ENCODE measurements at regions not wholly inside any gene's neighbourhood (a gene's known extent, or its start where the extent isn't known, plus 50 kb on each side); places are given as distances from the start of the nearest gene placed in this dataset.
"Not testable (repeated sequence)": the region's sequence is repeated elsewhere in the genome, so short reads cannot be mapped to it uniquely, and the experiment has no call there.

DNA sequence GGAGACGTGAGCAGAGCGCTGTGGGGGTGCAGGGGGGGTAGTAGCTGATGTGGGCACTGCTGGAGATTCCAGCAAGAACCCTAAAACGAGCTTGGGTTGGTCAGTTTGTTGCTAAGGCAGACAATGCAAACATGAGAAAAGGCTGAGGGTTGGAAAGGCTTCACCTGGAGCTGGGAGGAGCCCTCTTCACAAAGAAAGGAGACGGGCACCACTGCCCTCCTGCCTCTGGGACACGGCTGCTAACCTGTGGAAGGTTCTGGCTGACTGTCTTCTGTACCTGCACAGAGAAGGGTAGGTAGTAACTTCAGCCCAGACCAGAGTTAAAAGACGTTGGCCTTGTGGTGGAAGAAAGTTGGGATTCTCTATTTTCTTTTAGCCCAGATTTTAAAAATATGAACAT is 108.7 kb downstream of the SUCLA2 start:
- Histone ChIP-seq H3K27ac (ENCODE audit: low read depth in 2 of 2, low read length in 1 of 2) (no peak overlapping the region), H3K36me3 (ENCODE audit: control insufficient read depth in 2 of 2, insufficient read depth in 2 of 2, low read length in 1 of 2) (no peaks in the 10 kb centered on the region), H3K4me1 (ENCODE audit: control insufficient read depth in 2 of 2, insufficient read depth in 2 of 2, low read length in 1 of 2) (no peaks in the 10 kb centered on the region), H3K27me3 (ENCODE audit: control insufficient read depth in 1 of 2, insufficient read depth in 2 of 2, low read length in 2 of 2) (no peaks in the 10 kb centered on the region), H3K4me3 (ENCODE audit: low read depth in 1 of 2, low read length in 2 of 2) (no peak overlapping the region), H3K9me3 (ENCODE audit: control insufficient read depth in 2 of 2, insufficient read depth in 1 of 2, low read depth in 1 of 2, low read length in 1 of 2) (no peaks in the 10 kb centered on the region)
- 78 to 80% methylated on average over 6 of the region's 6 CpGs for WGBS, 2 donors

DNA sequence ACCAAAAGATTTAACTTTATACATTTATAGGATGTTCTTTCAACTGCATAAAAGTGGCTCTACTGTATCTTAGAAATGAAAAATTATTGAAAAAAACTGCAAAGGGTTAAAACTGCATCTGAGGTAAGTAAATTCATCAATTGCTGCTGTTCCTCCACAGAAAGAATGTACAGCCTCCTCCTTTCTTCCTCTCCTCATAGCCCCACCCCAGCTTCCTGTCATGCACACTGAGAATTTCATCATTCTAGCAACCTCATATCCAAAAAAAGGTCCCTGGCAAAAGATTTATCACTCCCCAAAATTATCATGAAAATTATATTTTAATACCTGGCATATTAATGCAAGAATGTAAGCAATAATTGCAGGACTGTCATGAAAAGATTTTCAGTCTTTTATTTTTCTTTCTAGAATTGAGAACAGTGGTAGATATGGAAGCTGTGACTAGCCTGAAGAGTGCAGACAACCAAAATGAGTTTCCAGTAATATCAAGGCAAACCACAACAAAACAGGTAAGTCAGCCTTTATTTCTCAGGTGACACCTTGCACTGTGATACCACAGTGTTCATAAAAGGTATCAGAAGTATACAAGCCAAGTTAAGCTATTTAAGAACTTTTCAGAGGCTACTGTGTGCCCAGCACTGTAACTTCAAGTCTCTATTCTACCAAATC is 110.8 kb downstream of the SUCLA2 start:
- no peaks in the 10 kb centered on the region for H3K36me3 ChIP-seq (ENCODE audit: control insufficient read depth in 2 of 2, insufficient read depth in 2 of 2, low read length in 1 of 2)
- no peaks in the 10 kb centered on the region for H3K27me3 ChIP-seq (ENCODE audit: control insufficient read depth in 1 of 2, insufficient read depth in 2 of 2, low read length in 2 of 2)
- no peak overlapping the region for H3K27ac ChIP-seq (ENCODE audit: low read depth in 2 of 2, low read length in 1 of 2)
- no peak overlapping the region for H3K4me3 ChIP-seq (ENCODE audit: low read depth in 1 of 2, low read length in 2 of 2)
- no peaks in the 10 kb centered on the region for H3K9me3 ChIP-seq (ENCODE audit: control insufficient read depth in 2 of 2, insufficient read depth in 1 of 2, low read depth in 1 of 2, low read length in 1 of 2)
- H3K4me1 ChIP-seq (ENCODE audit: control insufficient read depth in 2 of 2, insufficient read depth in 2 of 2, low read length in 1 of 2), result no peaks in the 10 kb centered on the region

DNA sequence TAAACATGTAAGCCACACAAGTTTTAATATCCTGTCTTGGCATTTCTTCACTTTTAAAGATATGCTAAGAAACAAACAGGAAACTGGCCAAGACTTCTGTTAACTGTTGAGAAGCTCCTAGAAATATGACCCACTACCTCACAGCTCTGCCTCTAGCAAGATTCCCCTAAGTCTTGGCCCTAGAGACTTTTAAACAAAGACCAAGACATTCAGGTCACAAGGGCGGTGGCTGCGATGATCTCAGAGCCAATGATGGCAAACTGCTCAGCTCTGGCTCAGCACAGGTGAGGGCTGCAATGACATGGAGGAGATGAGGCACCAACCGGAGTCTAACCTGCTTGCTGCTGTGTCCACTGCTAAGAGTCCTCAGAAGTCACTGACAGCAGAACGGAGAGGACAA is 114.8 kb downstream of the SUCLA2 start:
- WGBS, 2 donors, result 88 to 96% methylated on average over 4 of the region's 4 CpGs

DNA sequence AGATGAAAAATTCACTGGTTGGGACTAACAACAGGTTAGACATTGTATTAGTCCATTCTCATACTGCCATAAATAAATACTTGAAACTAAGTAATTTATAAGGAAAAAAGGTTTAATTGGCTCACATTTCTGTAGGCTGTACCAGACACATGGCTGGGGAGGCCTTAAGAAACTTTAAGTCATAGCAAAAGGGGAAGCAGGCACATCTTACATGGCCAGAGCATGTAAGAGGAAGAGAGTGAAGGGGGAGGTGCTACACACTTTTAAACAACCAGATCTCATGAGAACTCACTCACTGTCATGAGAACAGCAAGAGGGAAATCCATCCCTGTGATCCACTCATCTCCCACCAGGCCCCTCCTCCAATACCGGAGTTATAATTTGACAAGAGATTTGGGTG is 125.9 kb downstream of the SUCLA2 start:
- H3K36me3 ChIP-seq (ENCODE audit: control insufficient read depth in 2 of 2, insufficient read depth in 2 of 2, low read length in 1 of 2), result no peaks in the 10 kb centered on the region
- no peaks in the 10 kb centered on the region for H3K27me3 ChIP-seq (ENCODE audit: control insufficient read depth in 1 of 2, insufficient read depth in 2 of 2, low read length in 2 of 2)
- H3K4me3 ChIP-seq (ENCODE audit: low read depth in 1 of 2, low read length in 2 of 2), result no peak overlapping the region
- H3K4me1 ChIP-seq (ENCODE audit: control insufficient read depth in 2 of 2, insufficient read depth in 2 of 2, low read length in 1 of 2), result no peaks in the 10 kb centered on the region
- H3K9me3 ChIP-seq (ENCODE audit: control insufficient read depth in 2 of 2, insufficient read depth in 1 of 2, low read depth in 1 of 2, low read length in 1 of 2), result peaks cover 3 to 5% of the 10 kb centered on the region in 2 donors
- 95 to 100% methylated on average over 1 of the region's 1 CpG for WGBS, 2 donors
- H3K27ac ChIP-seq (ENCODE audit: low read depth in 2 of 2, low read length in 1 of 2), result no peak overlapping the region

More for the DNA sequence above, 114.8 kb downstream of the SUCLA2 start:
- Histone ChIP-seq H3K36me3 (ENCODE audit: control insufficient read depth in 2 of 2, insufficient read depth in 2 of 2, low read length in 1 of 2) (no peaks in the 10 kb centered on the region), H3K9me3 (ENCODE audit: control insufficient read depth in 2 of 2, insufficient read depth in 1 of 2, low read depth in 1 of 2, low read length in 1 of 2) (no peaks in the 10 kb centered on the region), H3K27ac (ENCODE audit: low read depth in 2 of 2, low read length in 1 of 2) (no peak overlapping the region), H3K4me1 (ENCODE audit: control insufficient read depth in 2 of 2, insufficient read depth in 2 of 2, low read length in 1 of 2) (no peaks in the 10 kb centered on the region), H3K27me3 (ENCODE audit: control insufficient read depth in 1 of 2, insufficient read depth in 2 of 2, low read length in 2 of 2) (no peaks in the 10 kb centered on the region), H3K4me3 (ENCODE audit: low read depth in 1 of 2, low read length in 2 of 2) (no peak overlapping the region)

DNA sequence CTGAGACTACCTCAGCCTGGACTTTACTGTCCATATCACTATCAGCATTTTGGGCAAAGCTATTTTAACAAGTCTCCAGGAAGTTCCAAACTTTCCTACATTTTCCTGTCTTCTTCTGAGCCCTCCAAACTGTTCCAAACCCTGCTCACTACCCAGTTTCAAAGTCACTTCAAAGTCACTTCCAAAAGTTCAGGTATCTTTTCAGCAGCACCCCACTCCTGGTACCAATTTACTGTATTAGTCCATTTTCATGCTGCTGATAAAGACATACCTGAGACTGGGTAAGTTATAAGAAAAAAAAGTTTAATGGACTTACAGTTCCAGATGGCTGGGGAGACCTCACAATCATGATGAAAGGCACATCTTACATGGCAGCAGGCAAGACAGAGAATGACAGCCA is 127.1 kb downstream of the SUCLA2 start:
- H3K27me3 ChIP-seq (ENCODE audit: control insufficient read depth in 1 of 2, insufficient read depth in 2 of 2, low read length in 2 of 2); H3K36me3 ChIP-seq (ENCODE audit: control insufficient read depth in 2 of 2, insufficient read depth in 2 of 2, low read length in 1 of 2); H3K9me3 ChIP-seq (ENCODE audit: control insufficient read depth in 2 of 2, insufficient read depth in 1 of 2, low read depth in 1 of 2, low read length in 1 of 2); H3K27ac ChIP-seq (ENCODE audit: low read depth in 2 of 2, low read length in 1 of 2); H3K4me3 ChIP-seq (ENCODE audit: low read depth in 1 of 2, low read length in 2 of 2); H3K4me1 ChIP-seq (ENCODE audit: control insufficient read depth in 2 of 2, insufficient read depth in 2 of 2, low read length in 1 of 2): not testable (repeated sequence)

DNA sequence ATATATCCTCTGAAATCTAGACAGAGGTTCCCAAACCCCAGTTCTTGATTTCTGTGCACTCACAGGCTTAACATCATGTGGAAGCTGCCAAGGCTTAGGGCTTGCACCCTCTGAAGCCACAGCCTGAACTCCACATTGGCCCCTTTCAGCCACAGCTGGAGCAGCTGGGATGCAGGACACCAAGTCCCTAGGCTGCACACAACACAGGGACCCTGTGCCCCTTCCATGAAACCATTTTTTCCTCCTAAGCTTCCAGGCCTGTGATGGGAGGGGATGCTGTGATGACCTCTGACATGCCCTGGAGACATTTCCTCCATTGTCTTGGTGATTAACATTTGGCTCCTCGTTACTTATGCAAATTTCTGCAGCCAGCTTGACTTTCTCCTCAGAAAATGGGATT is 127.8 kb downstream of the SUCLA2 start:
- not testable (repeated sequence) for H3K9me3 ChIP-seq (ENCODE audit: control insufficient read depth in 2 of 2, insufficient read depth in 1 of 2, low read depth in 1 of 2, low read length in 1 of 2); H3K4me3 ChIP-seq (ENCODE audit: low read depth in 1 of 2, low read length in 2 of 2); H3K27me3 ChIP-seq (ENCODE audit: control insufficient read depth in 1 of 2, insufficient read depth in 2 of 2, low read length in 2 of 2); H3K4me1 ChIP-seq (ENCODE audit: control insufficient read depth in 2 of 2, insufficient read depth in 2 of 2, low read length in 1 of 2); H3K36me3 ChIP-seq (ENCODE audit: control insufficient read depth in 2 of 2, insufficient read depth in 2 of 2, low read length in 1 of 2); H3K27ac ChIP-seq (ENCODE audit: low read depth in 2 of 2, low read length in 1 of 2)
- 38 to 56% methylated on average over 1 of the region's 1 CpG for WGBS, 2 donors

DNA sequence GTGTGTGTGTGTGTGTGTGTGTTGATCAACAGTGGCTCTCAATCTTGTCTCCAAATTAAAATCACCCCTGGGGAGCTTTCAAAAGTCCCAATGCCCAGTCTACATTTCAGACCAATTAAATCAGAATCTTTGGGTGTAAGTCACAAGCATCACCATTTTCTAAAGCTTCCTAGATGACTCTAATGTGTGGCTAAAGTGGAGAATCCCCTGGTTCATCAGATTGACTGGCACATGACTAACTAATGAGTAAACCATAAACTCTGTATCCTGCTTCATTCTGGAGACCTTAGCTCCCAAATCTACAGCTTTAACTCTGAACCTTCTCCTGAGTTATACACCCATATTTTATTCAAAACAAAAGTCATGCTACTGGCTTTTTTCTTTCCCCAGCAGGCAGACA is 131.3 kb downstream of the SUCLA2 start:
- Histone ChIP-seq H3K4me1 (ENCODE audit: control insufficient read depth in 2 of 2, insufficient read depth in 2 of 2, low read length in 1 of 2) (no peaks in the 10 kb centered on the region), H3K27ac (ENCODE audit: low read depth in 2 of 2, low read length in 1 of 2) (no peak overlapping the region), H3K4me3 (ENCODE audit: low read depth in 1 of 2, low read length in 2 of 2) (no peak overlapping the region), H3K36me3 (ENCODE audit: control insufficient read depth in 2 of 2, insufficient read depth in 2 of 2, low read length in 1 of 2) (no peaks in the 10 kb centered on the region), H3K27me3 (ENCODE audit: control insufficient read depth in 1 of 2, insufficient read depth in 2 of 2, low read length in 2 of 2) (no peaks in the 10 kb centered on the region), H3K9me3 (ENCODE audit: control insufficient read depth in 2 of 2, insufficient read depth in 1 of 2, low read depth in 1 of 2, low read length in 1 of 2) (peaks cover 3 to 5% of the 10 kb centered on the region in 2 donors)

DNA sequence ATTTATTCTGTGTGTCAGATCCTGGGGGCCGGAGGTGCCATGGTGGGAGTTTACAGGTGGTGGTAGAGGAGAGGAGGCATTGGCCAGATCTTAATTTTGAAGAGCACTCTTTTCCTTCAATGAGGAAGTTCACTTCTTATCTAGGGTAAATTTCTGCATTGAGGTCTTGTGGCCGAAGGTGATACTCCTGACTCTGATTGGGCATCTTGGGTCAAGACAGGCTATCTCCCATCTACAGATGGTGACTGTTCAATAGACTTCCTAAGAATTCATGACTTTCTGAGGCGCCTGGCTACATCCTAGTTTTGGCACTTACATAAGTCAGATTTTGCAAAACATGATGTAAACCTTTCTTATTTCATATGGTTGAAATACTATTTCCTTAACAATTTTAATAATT is 135.2 kb downstream of the SUCLA2 start:
- Histone ChIP-seq H3K36me3 (ENCODE audit: control insufficient read depth in 2 of 2, insufficient read depth in 2 of 2, low read length in 1 of 2) (no peaks in the 10 kb centered on the region), H3K27me3 (ENCODE audit: control insufficient read depth in 1 of 2, insufficient read depth in 2 of 2, low read length in 2 of 2) (no peaks in the 10 kb centered on the region), H3K4me1 (ENCODE audit: control insufficient read depth in 2 of 2, insufficient read depth in 2 of 2, low read length in 1 of 2) (no peaks in the 10 kb centered on the region), H3K9me3 (ENCODE audit: control insufficient read depth in 2 of 2, insufficient read depth in 1 of 2, low read depth in 1 of 2, low read length in 1 of 2) (no peaks in the 10 kb centered on the region), H3K27ac (ENCODE audit: low read depth in 2 of 2, low read length in 1 of 2) (no peak overlapping the region), H3K4me3 (ENCODE audit: low read depth in 1 of 2, low read length in 2 of 2) (no peak overlapping the region)
- 68 to 77% methylated on average over 3 of the region's 3 CpGs for WGBS, 2 donors

DNA sequence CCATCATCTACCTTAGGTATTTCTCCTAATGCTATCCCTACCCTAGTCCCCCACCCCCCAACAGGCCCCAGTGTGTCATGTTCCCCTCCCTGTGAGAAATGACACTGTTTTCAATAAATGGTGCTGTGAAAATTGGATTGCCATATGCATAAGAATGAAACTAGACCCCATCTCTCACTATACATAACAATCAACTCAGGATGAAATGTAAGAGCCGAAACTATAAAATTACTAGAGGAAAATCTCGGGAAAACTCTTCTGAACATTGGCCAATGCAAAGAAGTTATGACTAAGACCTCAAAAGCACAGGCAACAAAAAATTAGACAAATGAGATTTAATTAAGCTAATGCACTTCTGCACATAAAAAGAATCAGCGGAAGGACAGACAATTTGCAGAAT is 138.2 kb downstream of the SUCLA2 start:
- Histone ChIP-seq H3K27me3 (ENCODE audit: control insufficient read depth in 1 of 2, insufficient read depth in 2 of 2, low read length in 2 of 2) (no peaks in the 10 kb centered on the region), H3K36me3 (ENCODE audit: control insufficient read depth in 2 of 2, insufficient read depth in 2 of 2, low read length in 1 of 2) (no peaks in the 10 kb centered on the region), H3K4me1 (ENCODE audit: control insufficient read depth in 2 of 2, insufficient read depth in 2 of 2, low read length in 1 of 2) (no peaks in the 10 kb centered on the region), H3K4me3 (ENCODE audit: low read depth in 1 of 2, low read length in 2 of 2) (no peak overlapping the region), H3K9me3 (ENCODE audit: control insufficient read depth in 2 of 2, insufficient read depth in 1 of 2, low read depth in 1 of 2, low read length in 1 of 2) (no peaks in the 10 kb centered on the region), H3K27ac (ENCODE audit: low read depth in 2 of 2, low read length in 1 of 2) (no peak overlapping the region)
- 85 to 91% methylated on average over 3 of the region's 3 CpGs for WGBS, 2 donors

DNA sequence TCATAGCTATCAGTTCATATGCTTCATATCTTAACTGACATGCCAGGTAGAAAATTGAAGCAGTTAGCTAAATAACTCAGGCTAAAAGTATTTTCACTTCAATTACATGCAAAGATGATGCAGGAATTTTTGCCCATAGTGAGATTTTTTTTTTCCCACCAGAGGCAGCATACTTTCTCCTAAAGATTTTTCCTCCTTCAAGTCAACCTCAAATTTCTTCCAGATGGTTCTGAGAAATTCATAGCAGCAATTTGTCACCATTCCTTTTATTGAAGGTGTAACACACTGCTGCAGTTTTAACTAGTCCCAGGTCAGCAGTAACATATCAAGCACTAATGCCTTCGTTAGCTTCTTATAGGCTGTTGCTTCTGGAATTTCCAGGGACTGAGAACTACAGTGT is 141.9 kb downstream of the SUCLA2 start:
- no peaks in the 10 kb centered on the region for H3K9me3 ChIP-seq (ENCODE audit: control insufficient read depth in 2 of 2, insufficient read depth in 1 of 2, low read depth in 1 of 2, low read length in 1 of 2)
- H3K4me1 ChIP-seq (ENCODE audit: control insufficient read depth in 2 of 2, insufficient read depth in 2 of 2, low read length in 1 of 2), result no peaks in the 10 kb centered on the region
- no peaks in the 10 kb centered on the region for H3K27me3 ChIP-seq (ENCODE audit: control insufficient read depth in 1 of 2, insufficient read depth in 2 of 2, low read length in 2 of 2)
- H3K27ac ChIP-seq (ENCODE audit: low read depth in 2 of 2, low read length in 1 of 2), result no peak overlapping the region
- WGBS, 2 donors, result 57 to 75% methylated on average over 1 of the region's 1 CpG
- H3K4me3 ChIP-seq (ENCODE audit: low read depth in 1 of 2, low read length in 2 of 2), result no peak overlapping the region
- H3K36me3 ChIP-seq (ENCODE audit: control insufficient read depth in 2 of 2, insufficient read depth in 2 of 2, low read length in 1 of 2), result no peaks in the 10 kb centered on the region
